GM18909 (cell line): ENCODE measurements at regions not wholly inside any gene's neighbourhood (a gene's known extent, or its start where the extent isn't known, plus 50 kb on each side); places are given as distances from the start of the nearest gene placed in this dataset.
"Not testable (repeated sequence)": the region's sequence is repeated elsewhere in the genome, so short reads cannot be mapped to it uniquely, and the experiment has no call there.

Experiments used
- ATAC-seq: cut with Tn5 transposase; IDR thresholded peaks from one replicate; pipeline ENCODE4 v1.9.1; 2021; ENCODE audit warnings: mild to moderate bottlenecking; ENCODE audit not compliant: unreplicated experiment, poor library complexity

DNA sequence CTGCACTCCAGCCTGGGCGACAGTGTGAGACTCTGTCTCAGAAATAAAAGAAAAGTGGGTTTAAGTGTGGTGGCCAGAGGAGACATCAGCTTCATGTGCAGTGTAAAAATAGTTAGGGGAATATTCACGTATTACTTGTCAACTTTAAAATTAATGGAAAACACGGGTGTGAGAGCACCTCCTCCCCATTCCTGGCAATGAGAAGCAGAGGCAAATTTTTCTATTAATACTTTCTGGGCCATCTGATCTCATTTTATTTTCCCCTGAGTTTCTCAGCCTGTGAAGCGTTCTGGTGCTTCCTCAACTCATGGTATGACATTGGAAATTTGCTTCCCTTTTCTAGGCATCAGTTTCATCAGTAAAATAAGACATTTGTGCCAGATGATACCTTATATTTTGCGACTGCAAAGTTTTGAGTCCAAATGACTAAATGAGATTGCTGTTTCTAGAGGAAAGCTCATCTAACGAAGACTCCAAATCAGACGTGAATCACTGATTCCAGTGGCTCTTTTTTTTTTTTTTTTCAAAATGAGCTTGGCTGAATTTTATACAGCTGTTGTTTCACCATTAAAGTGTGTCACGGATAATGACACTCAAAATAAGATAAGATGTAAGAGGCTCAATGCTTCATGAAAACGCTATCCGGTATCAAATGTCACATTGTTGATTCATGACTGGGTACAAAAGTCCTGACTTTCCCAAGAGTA is 104.6 kb downstream of the MSX2 start:
- ATAC-seq, result no peak

DNA sequence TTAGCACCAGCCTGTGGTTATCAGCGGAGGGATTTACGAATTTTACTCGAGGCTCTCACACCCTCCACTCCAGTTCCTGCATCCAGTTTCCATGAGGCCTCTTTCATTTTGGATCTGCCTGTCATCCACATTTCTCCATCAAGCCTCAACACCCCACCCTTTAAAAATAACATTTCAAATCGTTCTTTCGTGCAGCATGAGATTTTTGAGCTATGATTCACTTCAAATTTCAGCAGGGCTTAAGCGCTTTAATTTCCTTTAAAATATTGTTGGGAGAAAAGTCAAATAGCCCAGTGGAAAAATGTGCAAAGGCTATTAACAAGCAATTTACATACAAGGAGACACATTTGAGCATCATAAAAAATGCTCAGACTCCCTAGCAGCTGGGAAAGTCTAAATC is 103.2 kb downstream of the MSX2 start:
- no peak for ATAC-seq

DNA sequence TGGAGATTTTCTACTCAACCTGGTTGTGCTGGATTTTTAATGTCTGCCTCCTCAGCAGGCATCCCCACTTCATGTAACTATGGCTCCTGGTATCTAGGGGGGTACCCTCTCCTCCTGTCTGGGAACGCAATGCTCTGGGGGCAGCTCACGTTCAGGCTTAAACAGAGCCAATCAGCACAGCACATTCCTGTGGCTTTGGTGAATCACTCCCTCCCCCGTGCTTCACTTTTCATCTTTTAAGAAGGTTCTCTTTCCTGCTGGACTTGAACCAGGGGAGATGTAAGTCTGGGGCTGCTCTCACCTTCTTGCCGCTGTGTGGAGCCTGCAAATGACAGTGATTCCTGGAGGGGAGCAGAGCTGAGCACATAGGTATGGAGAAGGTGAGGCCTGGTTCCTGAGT is 101.2 kb downstream of the MSX2 start:
- no peak for ATAC-seq

- ATAC-seq, result no peak
Observed at GRCh38 chr5:174818430-174818829, 94.0 kb downstream of the MSX2 start.

DNA sequence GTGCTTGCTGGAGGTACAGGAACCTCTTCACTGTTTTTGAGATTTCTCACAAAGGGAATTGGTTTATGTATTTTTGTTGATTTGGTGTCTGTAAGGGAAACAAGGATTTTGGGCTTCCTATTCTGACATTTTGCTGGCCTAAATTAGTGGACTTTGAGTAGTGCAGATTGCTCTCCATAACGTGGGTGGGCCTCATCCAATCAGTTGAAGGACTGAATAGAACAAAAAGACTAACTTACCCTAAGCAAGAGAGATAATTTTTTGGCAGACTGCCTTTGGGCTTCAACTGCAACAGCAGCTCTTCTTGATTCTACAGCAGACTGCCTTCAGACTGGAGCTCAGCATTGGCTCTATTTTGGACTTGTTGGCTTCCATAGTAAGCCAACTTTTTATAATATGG is 93.2 kb downstream of the MSX2 start:
- no peak for ATAC-seq

GRCh38 chr5:174816858-174817257 is 92.5 kb downstream of the MSX2 start:
- no peak for ATAC-seq

DNA sequence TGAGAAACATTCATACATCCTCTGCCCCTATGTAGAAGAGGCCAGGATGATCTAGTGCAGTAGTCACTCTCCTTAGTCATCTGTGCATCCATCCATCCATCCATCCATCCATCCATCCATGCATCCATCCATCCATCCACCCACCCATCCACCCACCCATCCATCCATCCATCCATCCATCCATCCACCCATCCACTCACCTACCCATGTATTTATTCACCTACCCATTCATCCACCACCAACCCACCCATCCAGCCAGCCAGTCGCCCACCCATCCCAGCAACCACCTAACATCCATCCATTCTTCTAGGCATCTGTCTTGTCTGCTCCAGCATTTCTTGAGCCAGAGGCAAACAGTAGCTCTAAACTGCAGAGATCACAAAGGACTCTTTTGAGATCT is 87.1 kb downstream of the MSX2 start:
- ATAC-seq, result no peak

GRCh38 chr5:174810796-174811195 is 86.4 kb downstream of the MSX2 start:
- ATAC-seq, result no peak

DNA sequence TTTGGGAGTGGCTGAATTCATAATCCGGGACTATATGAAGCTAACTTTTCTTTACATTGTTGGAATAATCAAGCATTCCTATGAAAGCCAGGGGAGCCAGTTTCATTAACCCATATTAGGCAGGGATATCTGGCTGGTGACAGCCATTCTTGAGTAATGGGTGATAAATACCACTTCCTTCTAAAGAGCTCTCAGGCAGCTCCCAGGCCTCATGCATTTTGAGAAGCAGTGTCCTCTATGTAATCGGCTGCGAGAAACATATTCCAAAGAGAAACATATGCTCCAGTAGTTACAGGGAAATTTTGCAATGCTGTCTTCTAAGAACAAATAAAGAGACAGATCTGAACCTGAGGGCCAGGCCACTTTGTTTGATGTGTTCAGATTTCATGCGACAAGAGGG is 83.1 kb downstream of the MSX2 start:
- no peak for ATAC-seq

- no peak for ATAC-seq
Observed at GRCh38 chr5:174806729-174807128, 82.3 kb downstream of the MSX2 start.

DNA sequence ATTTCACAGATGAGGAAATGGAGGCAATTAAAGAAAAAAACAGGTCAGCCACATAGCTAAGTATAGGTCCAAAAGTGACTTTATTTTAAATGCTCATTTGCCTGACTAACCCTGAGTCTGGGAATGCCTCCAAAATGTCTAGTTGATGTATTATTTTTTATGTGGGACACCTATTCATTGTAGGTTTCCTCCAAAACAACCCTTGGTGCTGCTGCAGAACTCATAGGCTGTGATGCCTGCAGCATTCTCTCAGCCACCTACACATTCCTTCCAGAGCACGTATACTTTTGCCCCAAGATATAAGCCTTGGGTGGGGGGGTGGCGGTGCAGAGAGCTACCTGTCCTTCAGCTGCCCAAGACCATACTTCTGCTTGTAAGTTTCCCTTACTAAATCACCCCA is 77.4 kb downstream of the MSX2 start:
- no peak for ATAC-seq

- ATAC-seq, result no peak
Observed at GRCh38 chr5:174800435-174800834, 76.1 kb downstream of the MSX2 start.

- no peak for ATAC-seq
Observed at GRCh38 chr5:174799121-174799520, 74.7 kb downstream of the MSX2 start.

GRCh38 chr5:174798551-174798951 is 74.2 kb downstream of the MSX2 start:
- no peak for ATAC-seq

- ATAC-seq, result no peak
Observed at GRCh38 chr5:174796711-174797192, 72.4 kb downstream of the MSX2 start.

- ATAC-seq, result no peak
Observed at GRCh38 chr5:174794931-174795672, 70.7 kb downstream of the MSX2 start.

- peak; percentile 71 for ATAC-seq
Observed at GRCh38 chr5:174793684-174794328, 69.4 kb downstream of the MSX2 start.

GRCh38 chr5:174793076-174793475 is 68.7 kb downstream of the MSX2 start:
- no peak for ATAC-seq

DNA sequence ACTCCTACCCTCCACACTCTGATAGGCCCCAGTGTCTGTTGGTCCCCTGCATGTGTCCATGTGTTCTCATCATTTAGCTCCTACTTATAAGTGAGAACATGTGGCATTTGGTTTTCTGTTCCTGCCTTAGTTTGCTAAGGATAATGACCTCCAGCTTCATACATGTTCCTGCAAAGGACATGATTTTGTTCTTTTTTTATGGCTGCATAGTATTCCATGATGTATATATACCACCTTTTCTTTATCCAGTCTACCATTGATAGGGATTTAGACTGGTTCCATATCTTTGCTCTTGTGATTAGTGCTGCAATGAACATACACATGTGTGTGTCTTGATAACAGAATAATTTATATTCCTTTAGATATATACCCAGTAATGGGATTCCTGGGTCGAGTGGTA is 67.9 kb downstream of the MSX2 start:
- not testable (repeated sequence) for ATAC-seq

DNA sequence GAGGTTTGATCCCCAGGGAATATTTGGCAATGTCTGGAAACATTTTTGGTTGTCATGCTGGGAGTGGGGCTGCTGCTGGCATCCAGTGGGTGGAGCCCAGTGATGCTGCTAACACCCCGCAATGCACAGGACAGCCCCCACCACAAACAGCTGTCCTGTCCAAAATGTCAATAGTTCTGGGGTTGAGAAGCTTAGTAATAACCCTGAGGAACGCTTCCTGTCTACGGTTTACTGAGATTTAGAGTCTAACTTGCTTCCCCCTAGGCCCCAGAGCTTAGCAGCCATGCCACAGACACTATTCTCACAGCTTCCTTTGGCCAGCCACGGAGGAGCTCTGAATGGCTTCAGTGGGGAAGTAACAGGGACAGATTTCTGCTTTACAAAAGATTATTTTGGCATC is 66.5 kb downstream of the MSX2 start:
- ATAC-seq, result no peak

GRCh38 chr5:174789596-174789995 is 65.2 kb downstream of the MSX2 start:
- ATAC-seq, result no peak
